CD14-positive monocyte (primary cell): ENCODE measurements at regions not wholly inside any gene's neighbourhood (a gene's known extent, or its start where the extent isn't known, plus 50 kb on each side); places are given as distances from the start of the nearest gene placed in this dataset.

ENCODE experiments used
- DNase-seq, 3 donors: peaks; one replicate each; pipeline ENCODE4 v3.0.0-alpha.2; 2011 to 2022
- H2AFZ ChIP-seq: 2 replicates; pipeline ENCODE4 v1.6.0; 2012; ENCODE audit warnings: mild to moderate bottlenecking, low read depth, low read length, inconsistent platforms; ENCODE audit not compliant: insufficient read depth, poor library complexity, severe bottlenecking
- H3K27ac ChIP-seq, 2 donors: 1 replicate in 1 of 2; 2 replicates in 1 of 2; pipeline ENCODE4 v1.5.1; 2012 to 2013; ENCODE audit warnings: low read length in 2 of 2, control low read depth in 1 of 2, inconsistent platforms in 1 of 2, low read depth in 1 of 2, mild to moderate bottlenecking in 1 of 2
- H3K27me3 ChIP-seq, 2 donors: one replicate each; pipeline versions ENCODE4 v1.6.0 to v1.6.1; 2011 to 2013; ENCODE audit warnings: low read length in 2 of 2; ENCODE audit not compliant: control insufficient read depth in 2 of 2, insufficient read depth in 2 of 2
- H3K36me3 ChIP-seq, 2 donors: replicated peaks in 1 of 2; 1 replicate in 1 of 2; 2 replicates in 1 of 2; pipeline versions ENCODE4 v1.5.1 to v1.6.1; 2012 to 2013; ENCODE audit warnings: low read length in 2 of 2, control low read depth in 1 of 2, inconsistent platforms in 1 of 2, mild to moderate bottlenecking in 1 of 2; ENCODE audit not compliant: insufficient read depth in 2 of 2, control insufficient read depth in 1 of 2
- H3K4me1 ChIP-seq, 2 donors: 1 replicate in 1 of 2; 2 replicates in 1 of 2; pipeline versions ENCODE4 v1.5.1 to v1.6.1; 2012 to 2013; ENCODE audit warnings: low read length in 2 of 2, control low read depth in 1 of 2, inconsistent platforms in 1 of 2, mild to moderate bottlenecking in 1 of 2, moderate library complexity in 1 of 2; ENCODE audit not compliant: insufficient read depth in 2 of 2, control insufficient read depth in 1 of 2
- H3K4me2 ChIP-seq: replicated peaks from 2 replicates; pipeline ENCODE3; 2012; ENCODE audit warnings: low read length, moderate library complexity, mild to moderate bottlenecking; ENCODE audit not compliant: poor library complexity, severe bottlenecking; ENCODE audit errors: extremely low read depth
- H3K4me3 ChIP-seq, 3 experiments: fragments of 200-600 bp in 1 of 3; sonication (generic) in 1 of 3; replicated peaks in 1 of 3; 1 replicate in 2 of 3; 2 replicates in 1 of 3; pipeline ENCODE4 v1.5.1; 2011 to 2013; ENCODE audit warnings: low read length in 3 of 3, mild to moderate bottlenecking in 3 of 3, control low read depth in 2 of 3, low read depth in 2 of 3, inconsistent platforms in 1 of 3, moderate library complexity in 1 of 3
- H3K79me2 ChIP-seq: 2 replicates; pipeline ENCODE4 v1.6.0; 2012; ENCODE audit warnings: mild to moderate bottlenecking, control low read depth, inconsistent platforms, low read length, moderate library complexity; ENCODE audit not compliant: insufficient read depth
- H3K9ac ChIP-seq: 2 replicates; pipeline ENCODE4 v1.6.0; 2017; ENCODE audit warnings: low read length, mild to moderate bottlenecking; ENCODE audit not compliant: insufficient read depth, poor library complexity, severe bottlenecking
- H3K9me3 ChIP-seq, 2 donors: replicated peaks in 1 of 2; 1 replicate in 1 of 2; 2 replicates in 1 of 2; pipeline versions ENCODE4 v1.5.1 to v1.6.1; 2012 to 2013; ENCODE audit warnings: low read length in 2 of 2, control low read depth in 1 of 2; ENCODE audit not compliant: control insufficient read depth in 1 of 2, insufficient read depth in 1 of 2
- H4K20me1 ChIP-seq: 2 replicates; pipeline ENCODE4 v1.6.0; 2012; ENCODE audit warnings: mild to moderate bottlenecking, low read length, control low read depth, moderate library complexity; ENCODE audit not compliant: insufficient read depth
- H3K27ac Mint-ChIP-seq, 7 donors: one replicate each; pipeline ENCODE4 v1.8.0; 2020; ENCODE audit warnings: mild to moderate bottlenecking in 7 of 7, mixed read lengths in 7 of 7, moderate library complexity in 6 of 7, inconsistent platforms in 2 of 7
- H3K27me3 Mint-ChIP-seq, 3 donors: one replicate each; pipeline ENCODE4 v1.8.0; 2021 to 2022; ENCODE audit warnings: low read depth in 3 of 3, mild to moderate bottlenecking in 3 of 3, mixed read lengths in 3 of 3, moderate library complexity in 3 of 3, inconsistent platforms in 1 of 3
- H3K36me3 Mint-ChIP-seq, 2 donors: one replicate each; pipeline ENCODE4 v1.8.0; 2020; ENCODE audit warnings: mixed read lengths in 2 of 2, inconsistent platforms in 1 of 2, mild to moderate bottlenecking in 1 of 2
- H3K4me1 Mint-ChIP-seq: one replicate; pipeline ENCODE4 v1.8.0; 2020; ENCODE audit warnings: mild to moderate bottlenecking, mixed read lengths
- H3K4me3 Mint-ChIP-seq, 2 donors: one replicate each; pipeline ENCODE4 v1.8.0; 2020; ENCODE audit warnings: mild to moderate bottlenecking in 2 of 2, mixed read lengths in 2 of 2, moderate library complexity in 1 of 2
- H3K9me3 Mint-ChIP-seq, 7 donors: one replicate each; pipeline ENCODE4 v1.8.0; 2020 to 2022; ENCODE audit warnings: mixed read lengths in 7 of 7, mild to moderate bottlenecking in 6 of 7, moderate library complexity in 6 of 7, inconsistent platforms in 2 of 7
- WGBS: methylation state at CpG from one replicate; pipeline ENCODE4 v1.1.5; 2013; ENCODE audit warnings: missing lambda C conversion rate; ENCODE audit not compliant: insufficient coverage; 5-methylcytosine and 5-hydroxymethylcytosine counted together
- intact Hi-C, 2 donors: fragments of 100-400 bp; cut with micrococcal nuclease; formaldehyde crosslinking; loops; one replicate each; pipeline versions ENCODE4 v1.15.0 to v1.15.1; 2023
- TF ChIP-seq, protein P1 (sequence below): fragments of 200-600 bp; IDR thresholded peaks from one replicate; pipeline ENCODE4 v1.8.0; 2022; ENCODE audit warnings: antibody characterized with exemption, mild to moderate bottlenecking

DNA sequence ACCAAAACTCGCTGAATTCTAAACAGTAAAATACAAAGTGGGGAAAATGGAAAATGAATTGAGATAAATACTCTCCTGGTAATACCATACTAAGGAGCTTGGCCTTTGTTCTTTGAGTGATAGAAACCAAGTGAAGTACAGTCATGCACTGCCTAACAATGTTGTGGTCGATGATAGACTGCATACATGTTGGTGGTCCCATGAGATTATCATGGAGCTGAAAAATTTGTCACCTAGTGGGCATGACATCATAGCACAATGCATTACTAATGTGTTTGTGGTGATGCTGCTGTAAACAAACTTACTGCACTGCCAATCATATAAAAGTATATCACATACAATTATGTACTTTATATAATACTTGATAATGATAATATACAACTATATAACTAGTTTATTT, 419.1 kb downstream of the ARL4A start:
- Histone ChIP-seq H3K27me3 (no peaks in the 10 kb centered on the region), H3K9me3 (peaks cover 0 to 13% of the 10 kb centered on the region in 2 donors), H3K4me3 (no peak overlapping the region), H3K9ac (no peak overlapping the region), H3K36me3 (no peaks in the 10 kb centered on the region), H3K27ac (no peak overlapping the region), H3K4me1 (peaks cover 12 to 20% of the 10 kb centered on the region in 2 donors), H4K20me1 (no peaks in the 10 kb centered on the region), H2AFZ (no peak overlapping the region), H3K79me2 (no peaks in the 10 kb centered on the region), H3K4me2 (no peak overlapping the region)
- H3K36me3 Mint-ChIP-seq = no peaks in the 10 kb centered on the region
- H3K4me1 Mint-ChIP-seq = peaks cover 20% of the 10 kb centered on the region
- intact Hi-C loops = no loop called here
- DNase-seq = no peak
- H3K27ac Mint-ChIP-seq = no peak overlapping the region
- TF ChIP-seq, protein P1, sequence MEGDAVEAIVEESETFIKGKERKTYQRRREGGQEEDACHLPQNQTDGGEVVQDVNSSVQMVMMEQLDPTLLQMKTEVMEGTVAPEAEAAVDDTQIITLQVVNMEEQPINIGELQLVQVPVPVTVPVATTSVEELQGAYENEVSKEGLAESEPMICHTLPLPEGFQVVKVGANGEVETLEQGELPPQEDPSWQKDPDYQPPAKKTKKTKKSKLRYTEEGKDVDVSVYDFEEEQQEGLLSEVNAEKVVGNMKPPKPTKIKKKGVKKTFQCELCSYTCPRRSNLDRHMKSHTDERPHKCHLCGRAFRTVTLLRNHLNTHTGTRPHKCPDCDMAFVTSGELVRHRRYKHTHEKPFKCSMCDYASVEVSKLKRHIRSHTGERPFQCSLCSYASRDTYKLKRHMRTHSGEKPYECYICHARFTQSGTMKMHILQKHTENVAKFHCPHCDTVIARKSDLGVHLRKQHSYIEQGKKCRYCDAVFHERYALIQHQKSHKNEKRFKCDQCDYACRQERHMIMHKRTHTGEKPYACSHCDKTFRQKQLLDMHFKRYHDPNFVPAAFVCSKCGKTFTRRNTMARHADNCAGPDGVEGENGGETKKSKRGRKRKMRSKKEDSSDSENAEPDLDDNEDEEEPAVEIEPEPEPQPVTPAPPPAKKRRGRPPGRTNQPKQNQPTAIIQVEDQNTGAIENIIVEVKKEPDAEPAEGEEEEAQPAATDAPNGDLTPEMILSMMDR = no peak
- WGBS = 100% methylated on average over 1 of the region's 2 CpGs
- H3K27me3 Mint-ChIP-seq = peaks cover 0 to 2% (median 2%) of the 10 kb centered on the region in 3 donors
- peaks cover 2 to 11% (median 8%) of the 10 kb centered on the region in 7 donors for H3K9me3 Mint-ChIP-seq
- no peak overlapping the region for H3K4me3 Mint-ChIP-seq

DNA sequence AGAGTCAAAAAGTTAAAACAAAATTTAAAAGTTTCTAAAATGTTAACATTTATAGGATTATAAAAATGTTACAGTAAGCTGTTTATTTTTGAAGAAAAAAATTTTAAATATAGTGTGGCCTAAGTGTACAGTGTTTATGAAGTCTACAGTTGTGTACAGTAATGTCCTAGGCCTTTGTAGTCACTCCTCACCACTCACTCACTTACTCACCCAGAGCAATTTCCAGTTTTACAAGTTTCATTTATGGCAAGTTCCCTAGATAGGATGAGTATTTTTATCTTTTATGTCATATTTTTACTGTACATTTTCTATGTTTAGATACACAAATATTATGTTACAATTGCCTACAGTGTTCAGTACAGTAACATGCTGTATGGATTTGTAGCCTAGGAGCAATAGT, 419.9 kb downstream of the ARL4A start:
- H3K4me1 Mint-ChIP-seq = peaks cover 20% of the 10 kb centered on the region
- H4K20me1 ChIP-seq = no peaks in the 10 kb centered on the region
- H3K27me3 ChIP-seq = no peaks in the 10 kb centered on the region
- H3K79me2 ChIP-seq = no peaks in the 10 kb centered on the region
- H3K9me3 ChIP-seq = peaks cover 0 to 13% of the 10 kb centered on the region in 2 donors
- H3K4me3 ChIP-seq = no peak overlapping the region
- no peak overlapping the region for H3K9ac ChIP-seq
- H3K9me3 Mint-ChIP-seq = peaks cover 2 to 12% (median 8%) of the 10 kb centered on the region in 7 donors
- no peaks in the 10 kb centered on the region for H3K36me3 ChIP-seq
- TF ChIP-seq, protein P1 = no peak
- DNase-seq = no peak
- H3K27me3 Mint-ChIP-seq = peaks cover 0 to 2% (median 1%) of the 10 kb centered on the region in 3 donors
- H3K27ac Mint-ChIP-seq = no peak overlapping the region
- no peaks in the 10 kb centered on the region for H3K36me3 Mint-ChIP-seq
- no peak overlapping the region for H3K4me2 ChIP-seq
- intact Hi-C loops = no loop called here
- no peak overlapping the region for H3K4me3 Mint-ChIP-seq
- H3K4me1 ChIP-seq = peaks cover 12 to 20% of the 10 kb centered on the region in 2 donors
- H2AFZ ChIP-seq = no peak overlapping the region
- no peak overlapping the region for H3K27ac ChIP-seq
